ENCODE measurements at regions not wholly inside any gene's neighbourhood (a gene's known extent, or its start where the extent isn't known, plus 50 kb on each side); places are given as distances from the start of the nearest gene placed in this dataset.

GRCh38 chr11:44398266-44399030, 88.5 kb upstream of the ALX4 start:
- Histone ChIP-seq H3K4me1 (ENCODE audit: control insufficient read depth in 1 of 2, insufficient read depth in 2 of 2, low read length in 2 of 2) (no peaks in the 10 kb centered on the region), H4K20me1 (ENCODE audit: insufficient read depth) (no peaks in the 10 kb centered on the region), H3K36me3 (ENCODE audit: control insufficient read depth in 1 of 2, insufficient read depth in 2 of 2, low read length in 2 of 2) (no peaks in the 10 kb centered on the region), H3K4me2 (ENCODE audit: low read length) (no peak overlapping the region), H3K9me2 (ENCODE audit: insufficient read depth) (no peaks in the 10 kb centered on the region), H3K27me3 (ENCODE audit: insufficient read depth, low read length) (peaks cover 8% of the 10 kb centered on the region; the same call in 1 of the 2 replicates), H3K27ac (ENCODE audit: low read depth, low read length) (no peak overlapping the region), H3K79me2 (ENCODE audit: insufficient read depth, low read length) (no peaks in the 10 kb centered on the region), H2AFZ (ENCODE audit: low read depth, low read length, poor library complexity, severe bottlenecking) (no peak overlapping the region), H3K4me3 (replicated peaks in 1 of 2; ENCODE audit: low read depth in 1 of 2, low read length in 2 of 2) (no peak overlapping the region), H3K9me3 (ENCODE audit: control insufficient read depth in 1 of 2, insufficient read depth in 1 of 2, low read depth in 1 of 2, low read length in 2 of 2) (no peaks in the 10 kb centered on the region), H3K9ac (ENCODE audit: low read length) (no peak overlapping the region)
- ATAC-seq (no peak), DNase-seq (ENCODE audit: low read depth, low spot score) (no peak)
- no TSS peak for BruUV-seq (replicated peaks)
- CTCF ChIA-PET = no interaction called here
- TF ChIP-seq ZBTB33 (IDR thresholded peaks at IDR 0.05; ENCODE audit: extremely low read depth, insufficient replicate concordance, low read length) (no peak), CBX3 (IDR thresholded peaks at IDR 0.05; ENCODE audit: low read depth) (no peak), EZH2phosphoT487 (IDR thresholded peaks at IDR 0.05; ENCODE audit: borderline replicate concordance) (no peak), YY1 (IDR thresholded peaks at IDR 0.05; ENCODE audit: extremely low read depth, insufficient replicate concordance, low read depth, low read length) (no peak), REST (IDR thresholded peaks at IDR 0.05; ENCODE audit: low read depth) (no peak), SIN3A (IDR thresholded peaks at IDR 0.05; ENCODE audit: low read depth) (no peak), FOSL1 (IDR thresholded peaks at IDR 0.05; ENCODE audit: low read depth) (no peak), TCF7L2 (IDR thresholded peaks at IDR 0.05; ENCODE audit: borderline replicate concordance, extremely low read depth, insufficient read depth, insufficient read length) (no peak)
- intact Hi-C loops (cut with micrococcal nuclease) = no loop called here
- POLR2A ChIA-PET = no interaction called here
- RAD21 ChIA-PET (ENCODE audit: low non-redundant PET in 1 of 2, low total read pairs in 2 of 2, uncharacterized antibody in 2 of 2, unreplicated experiment in 2 of 2) = no interaction called here

All from HCT116 (cell line).